Uterus (tissue), 3 donors: ENCODE measurements at regions not wholly inside any gene's neighbourhood (a gene's known extent, or its start where the extent isn't known, plus 50 kb on each side); places are given as distances from the start of the nearest gene placed in this dataset.
A peak's percentile ranks its signal among the peaks of the same experiment; 100 is the strongest.

Experiments used
- DNase-seq, 2 donors: peaks; one replicate each; pipeline ENCODE4 v3.0.0-alpha.2; 2019 to 2020
- H3K27ac ChIP-seq, 2 donors: fragments of 200-600 bp; sonication (generic); 1 replicate in 1 of 2; 2 replicates in 1 of 2; pipeline ENCODE4 v1.5.1; 2016 to 2018
- H3K27me3 ChIP-seq, 2 donors: fragments of 200-600 bp; sonication (generic); one replicate each; pipeline ENCODE4 v1.5.1; 2018 to 2019; ENCODE audit warnings: control low read depth in 1 of 2
- H3K36me3 ChIP-seq, 2 donors: fragments of 200-600 bp; sonication (generic); one replicate each; pipeline ENCODE4 v1.5.1; 2019; ENCODE audit warnings: control low read depth in 1 of 2
- H3K4me1 ChIP-seq, 2 donors: fragments of 200-600 bp; sonication (generic); one replicate each; pipeline ENCODE4 v1.5.1; 2018 to 2019; ENCODE audit warnings: control low read depth in 1 of 2
- H3K4me3 ChIP-seq, 2 donors: fragments of 200-600 bp; sonication (generic); 1 replicate in 1 of 2; 2 replicates in 1 of 2; pipeline ENCODE4 v1.5.1; 2018 to 2019; ENCODE audit warnings: mild to moderate bottlenecking in 1 of 2
- H3K9me3 ChIP-seq, 2 donors: fragments of 200-600 bp; sonication (generic); one replicate each; pipeline ENCODE4 v1.5.1; 2019; ENCODE audit warnings: control low read depth in 1 of 2
- CTCF ChIP-seq, 4 experiments: fragments of 200-600 bp in 2 of 4; fragments of 450-650 bp in 2 of 4; sonication (generic) in 2 of 4; IDR thresholded peaks; one replicate each; pipeline ENCODE4 v1.5.1; 2016 to 2019; ENCODE audit warnings: antibody characterized with exemption in 4 of 4, mild to moderate bottlenecking in 2 of 4, moderate library complexity in 1 of 4
- POLR2A ChIP-seq, 2 donors: fragments of 450-650 bp; IDR thresholded peaks; one replicate each; pipeline ENCODE4 v1.6.1; 2016; ENCODE audit warnings: antibody characterized with exemption in 2 of 2, mild to moderate bottlenecking in 1 of 2, moderate library complexity in 1 of 2
- intact Hi-C: fragments of 100-400 bp; cut with DNase I; formaldehyde crosslinking; loops from one replicate; pipeline ENCODE4 v1.15.1; 2023; ENCODE audit warnings: low total_unique reads
- donor health status: DM: yes; HTN: yes; CAD: no.

DNA sequence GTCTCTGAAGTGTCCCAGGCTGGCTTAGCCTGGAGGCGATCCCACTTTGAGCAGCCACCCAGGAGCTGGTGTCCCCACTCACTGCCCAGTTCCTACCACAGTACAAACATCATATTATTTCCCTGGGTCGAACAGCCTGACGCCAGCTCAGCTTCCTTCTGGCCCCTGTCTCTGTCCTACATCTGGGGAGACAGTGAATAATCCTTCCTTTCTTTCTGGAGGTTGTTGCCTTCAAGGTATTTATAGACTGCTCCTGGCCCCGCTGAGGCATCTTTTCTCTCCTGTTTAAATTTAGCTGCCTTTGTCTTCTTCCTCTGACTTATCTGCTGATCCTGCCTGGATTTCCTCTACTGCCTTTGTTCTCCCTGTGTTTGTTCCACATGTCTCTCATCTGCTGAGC is 56.8 kb upstream of the LRRC55 start:
- Histone ChIP-seq H3K27me3 (no peaks in the 10 kb centered on the region), H3K9me3 (no peaks in the 10 kb centered on the region), H3K4me1 (no peaks in the 10 kb centered on the region), H3K4me3 (no peak overlapping the region), H3K27ac (no peak overlapping the region), H3K36me3 (no peaks in the 10 kb centered on the region)
- intact Hi-C loops: no loop called here
- no peak for DNase-seq
- TF ChIP-seq CTCF (IDR thresholded peaks at IDR 0.05): no peak
- no peak for TF ChIP-seq POLR2A (IDR thresholded peaks at IDR 0.05)

GRCh38 chr11:57126766-57127400 is 54.9 kb upstream of the LRRC55 start:
- Histone ChIP-seq H3K27me3 (no peaks in the 10 kb centered on the region), H3K27ac (no peak overlapping the region), H3K36me3 (no peaks in the 10 kb centered on the region), H3K9me3 (no peaks in the 10 kb centered on the region), H3K4me1 (no peaks in the 10 kb centered on the region), H3K4me3 (no peak overlapping the region)
- DNase-seq: no peak
- intact Hi-C loops: no loop called here
- TF ChIP-seq POLR2A (IDR thresholded peaks at IDR 0.05): no peak
- TF ChIP-seq CTCF (IDR thresholded peaks at IDR 0.05): no peak

GRCh38 chr11:57131080-57131790 is 50.5 kb upstream of the LRRC55 start:
- Histone ChIP-seq H3K9me3 (no peaks in the 10 kb centered on the region), H3K4me3 (no peak overlapping the region), H3K36me3 (no peaks in the 10 kb centered on the region), H3K4me1 (no peaks in the 10 kb centered on the region), H3K27me3 (no peaks in the 10 kb centered on the region), H3K27ac (no peak overlapping the region)
- DNase-seq: peak; percentile 18 to 20
- intact Hi-C loops: loop anchor here (10.0 kb wide), 1 partner anchor 114 kb away; no protein-coding TSS in a partner anchor
- TF ChIP-seq CTCF (IDR thresholded peaks at IDR 0.05) (peak; percentile 50 to 78 (median 66)), POLR2A (IDR thresholded peaks at IDR 0.05) (no peak)
